Liver (tissue), 8 donors: ENCODE measurements at regions not wholly inside any gene's neighbourhood (a gene's known extent, or its start where the extent isn't known, plus 50 kb on each side); places are given as distances from the start of the nearest gene placed in this dataset.

ENCODE experiments used
- DNase-seq: peaks from one replicate; pipeline ENCODE4 v3.0.0-alpha.2; 2017; ENCODE audit warnings: low spot score
- H3K27ac ChIP-seq, 2 donors: one replicate each; pipeline ENCODE4 v1.7.0; 2013; ENCODE audit warnings: inconsistent platforms in 2 of 2, low read length in 2 of 2, control low read depth in 1 of 2, low read depth in 1 of 2, mild to moderate bottlenecking in 1 of 2
- H3K27me3 ChIP-seq, 4 donors: one replicate each; pipeline versions ENCODE4 v1.6.1 to v1.7.0; 2013; ENCODE audit warnings: low read length in 3 of 4, inconsistent platforms in 1 of 4, mild to moderate bottlenecking in 1 of 4, moderate library complexity in 1 of 4; ENCODE audit not compliant: control insufficient read depth in 4 of 4, insufficient read depth in 4 of 4
- H3K36me3 ChIP-seq, 4 donors: one replicate each; pipeline versions ENCODE4 v1.6.1 to v1.7.0; 2013; ENCODE audit warnings: low read length in 3 of 4, mild to moderate bottlenecking in 3 of 4, low read depth in 1 of 4, moderate library complexity in 1 of 4; ENCODE audit not compliant: control insufficient read depth in 4 of 4, insufficient read depth in 3 of 4
- H3K4me1 ChIP-seq, 4 donors: one replicate each; pipeline versions ENCODE4 v1.6.1 to v1.7.0; 2013; ENCODE audit warnings: low read length in 3 of 4, mild to moderate bottlenecking in 3 of 4, moderate library complexity in 1 of 4; ENCODE audit not compliant: control insufficient read depth in 4 of 4, insufficient read depth in 4 of 4
- H3K4me3 ChIP-seq, 3 donors: one replicate each; pipeline versions ENCODE4 v1.6.1 to v1.7.0; 2013; ENCODE audit warnings: low read length in 3 of 3, control low read depth in 1 of 3, low read depth in 1 of 3, mild to moderate bottlenecking in 1 of 3
- H3K9ac ChIP-seq, 2 donors: one replicate each; pipeline ENCODE4 v1.7.0; 2013; ENCODE audit warnings: low read length in 2 of 2, mild to moderate bottlenecking in 2 of 2, moderate library complexity in 2 of 2, control low read depth in 1 of 2, low read depth in 1 of 2
- H3K9me3 ChIP-seq, 4 donors: one replicate each; pipeline versions ENCODE4 v1.6.1 to v1.7.0; 2013; ENCODE audit warnings: low read length in 3 of 4; ENCODE audit not compliant: control insufficient read depth in 4 of 4
- ATF3 ChIP-seq: IDR thresholded peaks from 2 replicates; pipeline ENCODE4 v1.6.1; 2016; ENCODE audit warnings: antibody characterized with exemption
- CTCF ChIP-seq: fragments of 150-350 bp; IDR thresholded peaks from 2 replicates; pipeline ENCODE4 v1.5.1; 2017; ENCODE audit warnings: improper control_type of control experiment, low read depth, low read length; ENCODE audit not compliant: missing input control
- EGR1 ChIP-seq, 2 donors: IDR thresholded peaks; 2 replicates each; pipeline ENCODE4 v1.6.1; 2016 to 2018; ENCODE audit warnings: antibody characterized with exemption in 2 of 2, low read depth in 2 of 2
- FOXA1 ChIP-seq: IDR thresholded peaks from 2 replicates; pipeline ENCODE4 v1.6.1; 2016; ENCODE audit warnings: antibody characterized with exemption
- FOXA2 ChIP-seq: IDR thresholded peaks from 2 replicates; pipeline ENCODE4 v1.6.1; 2016; ENCODE audit warnings: antibody characterized with exemption
- HNF4A ChIP-seq, 2 donors: conservative IDR thresholded peaks; 2 replicates each; pipeline ENCODE4 v1.6.1; 2016; ENCODE audit warnings: antibody characterized with exemption in 2 of 2, mild to moderate bottlenecking in 2 of 2
- HNF4G ChIP-seq: IDR thresholded peaks from 2 replicates; pipeline ENCODE4 v1.6.1; 2016; ENCODE audit warnings: antibody characterized with exemption
- JUND ChIP-seq, 2 donors: IDR thresholded peaks; 2 replicates each; pipeline ENCODE4 v1.6.1; 2016; ENCODE audit warnings: antibody characterized with exemption in 2 of 2
- MAX ChIP-seq: IDR thresholded peaks from 2 replicates; pipeline ENCODE4 v1.6.1; 2016; ENCODE audit warnings: antibody characterized with exemption
- NR2F2 ChIP-seq: IDR thresholded peaks from 2 replicates; pipeline ENCODE4 v1.6.1; 2016; ENCODE audit warnings: antibody characterized with exemption
- RAD21 ChIP-seq, 2 donors: IDR thresholded peaks; 2 replicates each; pipeline ENCODE4 v1.6.1; 2016; ENCODE audit warnings: antibody characterized with exemption in 2 of 2, mild to moderate bottlenecking in 2 of 2
- REST ChIP-seq: IDR thresholded peaks from 2 replicates; pipeline ENCODE4 v1.6.1; 2016; ENCODE audit warnings: antibody characterized with exemption, mild to moderate bottlenecking
- RXRA ChIP-seq, 2 donors: IDR thresholded peaks; 2 replicates each; pipeline ENCODE4 v1.6.1; 2017 to 2018; ENCODE audit warnings: antibody characterized with exemption in 2 of 2, mild to moderate bottlenecking in 1 of 2
- TAF1 ChIP-seq: conservative IDR thresholded peaks from 2 replicates; pipeline ENCODE4 v1.6.1; 2016; ENCODE audit warnings: antibody characterized with exemption, mild to moderate bottlenecking
- YY1 ChIP-seq: IDR thresholded peaks from 2 replicates; pipeline ENCODE4 v1.6.1; 2016; ENCODE audit warnings: antibody characterized with exemption, mild to moderate bottlenecking
- ZBTB33 ChIP-seq: IDR thresholded peaks from 2 replicates; pipeline ENCODE4 v1.6.1; 2016; ENCODE audit warnings: antibody characterized with exemption
- WGBS: extraction: QIAGEN DNeasy Blood & Tissue Kit; methylation state at CpG from one replicate; pipeline ENCODE4 v1.1.7; 2013; 5-methylcytosine and 5-hydroxymethylcytosine counted together
- donor health status: healthy.
- donor health status: healthy.
- donor health status: healthy.
- donor health status: healthy.
- donor health status: healthy.

GRCh38 chr15:66946578-66947164 is 118.7 kb upstream of the SMAD3 start:
- no peaks in the 10 kb centered on the region for H3K9me3 ChIP-seq
- 30% methylated on average over 12 of the region's 12 CpGs for WGBS
- no peak overlapping the region for H3K27ac ChIP-seq
- H3K27me3 ChIP-seq: no peaks in the 10 kb centered on the region
- H3K4me1 ChIP-seq: peaks cover 0 to 5% (median 2%) of the 10 kb centered on the region in 4 donors
- no peak for TF ChIP-seq ZBTB33
- peak in 1 of 2 donors; percentile 19 for TF ChIP-seq HNF4A (conservative IDR thresholded peaks at IDR 0.05)
- no peak for TF ChIP-seq RXRA (IDR thresholded peaks at IDR 0.05)
- TF ChIP-seq FOXA1: no peak
- no peak for TF ChIP-seq REST
- TF ChIP-seq CTCF: peak; percentile 97
- no peak for TF ChIP-seq EGR1 (IDR thresholded peaks at IDR 0.05; ENCODE audit: low read depth in 2 of 2)
- no peak for TF ChIP-seq TAF1
- no peak for TF ChIP-seq ATF3
- TF ChIP-seq YY1: no peak
- no peak for TF ChIP-seq FOXA2
- peak; percentile 97 to 98 for TF ChIP-seq RAD21 (IDR thresholded peaks at IDR 0.05)
- TF ChIP-seq HNF4G: no peak
- H3K4me3 ChIP-seq: no peak overlapping the region
- no peaks in the 10 kb centered on the region for H3K36me3 ChIP-seq
- H3K9ac ChIP-seq: no peak overlapping the region
- DNase-seq: peak; percentile 76

GRCh38 chr15:66947471-66947870 is 117.9 kb upstream of the SMAD3 start:
- H3K9me3 ChIP-seq: no peaks in the 10 kb centered on the region
- H3K36me3 ChIP-seq: no peaks in the 10 kb centered on the region
- H3K9ac ChIP-seq: no peak overlapping the region
- 89% methylated on average over 12 of the region's 12 CpGs for WGBS
- no peak overlapping the region for H3K4me3 ChIP-seq
- H3K27ac ChIP-seq: no peak overlapping the region
- H3K4me1 ChIP-seq: peaks cover 0 to 5% (median 2%) of the 10 kb centered on the region in 4 donors
- H3K27me3 ChIP-seq: no peaks in the 10 kb centered on the region
- DNase-seq: no peak
- no peak for TF ChIP-seq REST
- TF ChIP-seq HNF4G: no peak
- no peak for TF ChIP-seq RXRA (IDR thresholded peaks at IDR 0.05)
- no peak for TF ChIP-seq NR2F2
- TF ChIP-seq FOXA2: no peak
- no peak for TF ChIP-seq EGR1 (IDR thresholded peaks at IDR 0.05; ENCODE audit: low read depth in 2 of 2)
- TF ChIP-seq RAD21 (IDR thresholded peaks at IDR 0.05): no peak
- TF ChIP-seq JUND (IDR thresholded peaks at IDR 0.05): no peak
- no peak for TF ChIP-seq HNF4A (conservative IDR thresholded peaks at IDR 0.05)
- TF ChIP-seq FOXA1: no peak
- no peak for TF ChIP-seq TAF1
- TF ChIP-seq CTCF: no peak
- no peak for TF ChIP-seq YY1
- no peak for TF ChIP-seq MAX
